Liver (tissue), 8 donors: ENCODE measurements at regions not wholly inside any gene's neighbourhood (a gene's known extent, or its start where the extent isn't known, plus 50 kb on each side); places are given as distances from the start of the nearest gene placed in this dataset.

Experiments used
- DNase-seq: peaks from one replicate; pipeline ENCODE4 v3.0.0-alpha.2; 2017; ENCODE audit warnings: low spot score
- H3K27ac ChIP-seq, 2 donors: one replicate each; pipeline ENCODE4 v1.7.0; 2013; ENCODE audit warnings: inconsistent platforms in 2 of 2, low read length in 2 of 2, control low read depth in 1 of 2, low read depth in 1 of 2, mild to moderate bottlenecking in 1 of 2
- H3K27me3 ChIP-seq, 4 donors: one replicate each; pipeline versions ENCODE4 v1.6.1 to v1.7.0; 2013; ENCODE audit warnings: low read length in 3 of 4, inconsistent platforms in 1 of 4, mild to moderate bottlenecking in 1 of 4, moderate library complexity in 1 of 4; ENCODE audit not compliant: control insufficient read depth in 4 of 4, insufficient read depth in 4 of 4
- H3K36me3 ChIP-seq, 4 donors: one replicate each; pipeline versions ENCODE4 v1.6.1 to v1.7.0; 2013; ENCODE audit warnings: low read length in 3 of 4, mild to moderate bottlenecking in 3 of 4, low read depth in 1 of 4, moderate library complexity in 1 of 4; ENCODE audit not compliant: control insufficient read depth in 4 of 4, insufficient read depth in 3 of 4
- H3K4me1 ChIP-seq, 4 donors: one replicate each; pipeline versions ENCODE4 v1.6.1 to v1.7.0; 2013; ENCODE audit warnings: low read length in 3 of 4, mild to moderate bottlenecking in 3 of 4, moderate library complexity in 1 of 4; ENCODE audit not compliant: control insufficient read depth in 4 of 4, insufficient read depth in 4 of 4
- H3K4me3 ChIP-seq, 3 donors: one replicate each; pipeline versions ENCODE4 v1.6.1 to v1.7.0; 2013; ENCODE audit warnings: low read length in 3 of 3, control low read depth in 1 of 3, low read depth in 1 of 3, mild to moderate bottlenecking in 1 of 3
- H3K9ac ChIP-seq, 2 donors: one replicate each; pipeline ENCODE4 v1.7.0; 2013; ENCODE audit warnings: low read length in 2 of 2, mild to moderate bottlenecking in 2 of 2, moderate library complexity in 2 of 2, control low read depth in 1 of 2, low read depth in 1 of 2
- H3K9me3 ChIP-seq, 4 donors: one replicate each; pipeline versions ENCODE4 v1.6.1 to v1.7.0; 2013; ENCODE audit warnings: low read length in 3 of 4; ENCODE audit not compliant: control insufficient read depth in 4 of 4
- ATF3 ChIP-seq: IDR thresholded peaks from 2 replicates; pipeline ENCODE4 v1.6.1; 2016; ENCODE audit warnings: antibody characterized with exemption
- EGR1 ChIP-seq, 2 donors: IDR thresholded peaks; 2 replicates each; pipeline ENCODE4 v1.6.1; 2016 to 2018; ENCODE audit warnings: antibody characterized with exemption in 2 of 2, low read depth in 2 of 2
- FOXA1 ChIP-seq: IDR thresholded peaks from 2 replicates; pipeline ENCODE4 v1.6.1; 2016; ENCODE audit warnings: antibody characterized with exemption
- FOXA2 ChIP-seq: IDR thresholded peaks from 2 replicates; pipeline ENCODE4 v1.6.1; 2016; ENCODE audit warnings: antibody characterized with exemption
- GABPA ChIP-seq, 2 donors: IDR thresholded peaks in 1 of 2; conservative IDR thresholded peaks in 1 of 2; 2 replicates each; pipeline ENCODE4 v1.6.1; 2016; ENCODE audit warnings: antibody characterized with exemption in 2 of 2, mild to moderate bottlenecking in 1 of 2, moderate library complexity in 1 of 2
- HNF4A ChIP-seq, 2 donors: conservative IDR thresholded peaks; 2 replicates each; pipeline ENCODE4 v1.6.1; 2016; ENCODE audit warnings: antibody characterized with exemption in 2 of 2, mild to moderate bottlenecking in 2 of 2
- HNF4G ChIP-seq: IDR thresholded peaks from 2 replicates; pipeline ENCODE4 v1.6.1; 2016; ENCODE audit warnings: antibody characterized with exemption
- JUND ChIP-seq, 2 donors: IDR thresholded peaks; 2 replicates each; pipeline ENCODE4 v1.6.1; 2016; ENCODE audit warnings: antibody characterized with exemption in 2 of 2
- MAX ChIP-seq: IDR thresholded peaks from 2 replicates; pipeline ENCODE4 v1.6.1; 2016; ENCODE audit warnings: antibody characterized with exemption
- NR2F2 ChIP-seq: IDR thresholded peaks from 2 replicates; pipeline ENCODE4 v1.6.1; 2016; ENCODE audit warnings: antibody characterized with exemption
- RAD21 ChIP-seq, 2 donors: IDR thresholded peaks; 2 replicates each; pipeline ENCODE4 v1.6.1; 2016; ENCODE audit warnings: antibody characterized with exemption in 2 of 2, mild to moderate bottlenecking in 2 of 2
- REST ChIP-seq: IDR thresholded peaks from 2 replicates; pipeline ENCODE4 v1.6.1; 2016; ENCODE audit warnings: antibody characterized with exemption, mild to moderate bottlenecking
- RXRA ChIP-seq, 2 donors: IDR thresholded peaks; 2 replicates each; pipeline ENCODE4 v1.6.1; 2017 to 2018; ENCODE audit warnings: antibody characterized with exemption in 2 of 2, mild to moderate bottlenecking in 1 of 2
- SP1 ChIP-seq: IDR thresholded peaks from 2 replicates; pipeline ENCODE4 v1.6.1; 2018; ENCODE audit warnings: antibody characterized with exemption, mild to moderate bottlenecking
- TAF1 ChIP-seq: conservative IDR thresholded peaks from 2 replicates; pipeline ENCODE4 v1.6.1; 2016; ENCODE audit warnings: antibody characterized with exemption, mild to moderate bottlenecking
- YY1 ChIP-seq: IDR thresholded peaks from 2 replicates; pipeline ENCODE4 v1.6.1; 2016; ENCODE audit warnings: antibody characterized with exemption, mild to moderate bottlenecking
- ZBTB33 ChIP-seq: IDR thresholded peaks from 2 replicates; pipeline ENCODE4 v1.6.1; 2016; ENCODE audit warnings: antibody characterized with exemption
- whole genome bisulfite sequencing: extraction: QIAGEN DNeasy Blood & Tissue Kit; methylation state at CpG from one replicate; pipeline ENCODE4 v1.1.7; 2013; 5-methylcytosine and 5-hydroxymethylcytosine counted together
- TF ChIP-seq, protein P1 (sequence below): fragments of 150-350 bp; IDR thresholded peaks from 2 replicates; pipeline ENCODE4 v1.5.1; 2017; ENCODE audit warnings: improper control_type of control experiment, low read depth, low read length; ENCODE audit not compliant: missing input control
- donor health status: healthy.
- donor health status: healthy.
- donor health status: healthy.
- donor health status: healthy.
- donor health status: healthy.

DNA sequence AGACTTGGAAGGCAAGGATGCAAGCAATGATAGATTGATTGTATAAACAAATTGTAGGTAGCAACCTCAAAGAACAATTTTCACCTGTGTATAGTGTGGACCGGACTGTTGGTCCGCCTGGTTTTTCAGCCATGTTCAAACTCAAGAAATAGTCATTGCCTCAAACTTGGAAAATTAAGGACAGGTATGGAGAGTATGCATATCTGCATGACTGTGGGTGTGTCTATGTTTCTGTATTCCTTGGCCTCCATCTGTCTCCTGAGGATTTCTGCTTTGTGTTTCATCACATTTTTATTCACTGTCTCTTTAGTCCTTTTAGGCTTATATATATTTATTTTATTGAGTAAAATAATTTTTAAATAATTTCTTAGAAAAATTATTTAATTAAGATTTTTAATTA is 53.9 kb upstream of the RASA2 start:
- no peak for DNase-seq
- Histone ChIP-seq H3K27ac (peak overlapping the region in 1 of 2 donors; percentile 10), H3K36me3 (peaks cover 0 to 2% (median 0%) of the 10 kb centered on the region in 4 donors), H3K9me3 (no peaks in the 10 kb centered on the region), H3K9ac (no peak overlapping the region), H3K4me1 (peaks cover 7 to 36% (median 25%) of the 10 kb centered on the region in 4 donors), H3K4me3 (peak overlapping the region in 1 of 3 donors; percentile 7), H3K27me3 (no peaks in the 10 kb centered on the region)
- no peak for TF ChIP-seq REST
- no peak for TF ChIP-seq ZBTB33
- no peak for TF ChIP-seq ATF3
- TF ChIP-seq TAF1 = no peak
- no peak for TF ChIP-seq YY1
- TF ChIP-seq GABPA (IDR thresholded peaks at IDR 0.05 in 1 of 2, conservative IDR thresholded peaks at IDR 0.05 in 1 of 2) = no peak
- TF ChIP-seq, protein P1, sequence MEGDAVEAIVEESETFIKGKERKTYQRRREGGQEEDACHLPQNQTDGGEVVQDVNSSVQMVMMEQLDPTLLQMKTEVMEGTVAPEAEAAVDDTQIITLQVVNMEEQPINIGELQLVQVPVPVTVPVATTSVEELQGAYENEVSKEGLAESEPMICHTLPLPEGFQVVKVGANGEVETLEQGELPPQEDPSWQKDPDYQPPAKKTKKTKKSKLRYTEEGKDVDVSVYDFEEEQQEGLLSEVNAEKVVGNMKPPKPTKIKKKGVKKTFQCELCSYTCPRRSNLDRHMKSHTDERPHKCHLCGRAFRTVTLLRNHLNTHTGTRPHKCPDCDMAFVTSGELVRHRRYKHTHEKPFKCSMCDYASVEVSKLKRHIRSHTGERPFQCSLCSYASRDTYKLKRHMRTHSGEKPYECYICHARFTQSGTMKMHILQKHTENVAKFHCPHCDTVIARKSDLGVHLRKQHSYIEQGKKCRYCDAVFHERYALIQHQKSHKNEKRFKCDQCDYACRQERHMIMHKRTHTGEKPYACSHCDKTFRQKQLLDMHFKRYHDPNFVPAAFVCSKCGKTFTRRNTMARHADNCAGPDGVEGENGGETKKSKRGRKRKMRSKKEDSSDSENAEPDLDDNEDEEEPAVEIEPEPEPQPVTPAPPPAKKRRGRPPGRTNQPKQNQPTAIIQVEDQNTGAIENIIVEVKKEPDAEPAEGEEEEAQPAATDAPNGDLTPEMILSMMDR = no peak
- TF ChIP-seq HNF4A (conservative IDR thresholded peaks at IDR 0.05) = peak in 1 of 2 donors; percentile 40
- TF ChIP-seq FOXA1 = no peak
- no peak for TF ChIP-seq RAD21 (IDR thresholded peaks at IDR 0.05)
- no peak for TF ChIP-seq JUND (IDR thresholded peaks at IDR 0.05)
- TF ChIP-seq HNF4G = no peak
- no peak for TF ChIP-seq EGR1 (IDR thresholded peaks at IDR 0.05; ENCODE audit: low read depth in 2 of 2)
- TF ChIP-seq MAX = no peak
- TF ChIP-seq SP1 = peak; percentile 38
- TF ChIP-seq NR2F2 = no peak
- TF ChIP-seq FOXA2 = no peak
- no peak for TF ChIP-seq RXRA (IDR thresholded peaks at IDR 0.05)
- 43% methylated on average over 2 of the region's 2 CpGs for WGBS
